ENCODE measurements at regions not wholly inside any gene's neighbourhood (a gene's known extent, or its start where the extent isn't known, plus 50 kb on each side); places are given as distances from the start of the nearest gene placed in this dataset.

DNA sequence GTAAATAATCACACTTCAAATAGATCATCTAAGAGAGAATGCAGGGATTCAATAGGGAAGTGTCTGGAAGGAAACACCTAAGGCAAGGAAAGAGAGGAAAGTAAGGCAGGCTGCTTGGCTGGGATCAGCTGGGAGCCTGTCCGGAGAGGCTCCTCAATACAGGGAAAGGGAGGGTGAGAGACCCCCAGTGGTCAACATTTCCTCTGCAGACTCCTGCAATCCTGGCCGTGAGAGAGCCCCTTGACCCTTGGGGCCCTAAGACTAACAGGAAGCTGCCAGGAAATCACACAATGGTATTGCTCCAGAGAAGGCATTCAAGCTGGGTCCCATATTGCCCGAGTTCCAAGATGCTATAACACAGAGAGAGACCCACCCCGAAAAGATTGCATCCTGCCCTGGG lies 549.4 kb downstream of the NYAP2 start:
- no peak for TF ChIP-seq POLR2AphosphoS5 (IDR thresholded peaks at IDR 0.05)
- TF ChIP-seq, protein P1, sequence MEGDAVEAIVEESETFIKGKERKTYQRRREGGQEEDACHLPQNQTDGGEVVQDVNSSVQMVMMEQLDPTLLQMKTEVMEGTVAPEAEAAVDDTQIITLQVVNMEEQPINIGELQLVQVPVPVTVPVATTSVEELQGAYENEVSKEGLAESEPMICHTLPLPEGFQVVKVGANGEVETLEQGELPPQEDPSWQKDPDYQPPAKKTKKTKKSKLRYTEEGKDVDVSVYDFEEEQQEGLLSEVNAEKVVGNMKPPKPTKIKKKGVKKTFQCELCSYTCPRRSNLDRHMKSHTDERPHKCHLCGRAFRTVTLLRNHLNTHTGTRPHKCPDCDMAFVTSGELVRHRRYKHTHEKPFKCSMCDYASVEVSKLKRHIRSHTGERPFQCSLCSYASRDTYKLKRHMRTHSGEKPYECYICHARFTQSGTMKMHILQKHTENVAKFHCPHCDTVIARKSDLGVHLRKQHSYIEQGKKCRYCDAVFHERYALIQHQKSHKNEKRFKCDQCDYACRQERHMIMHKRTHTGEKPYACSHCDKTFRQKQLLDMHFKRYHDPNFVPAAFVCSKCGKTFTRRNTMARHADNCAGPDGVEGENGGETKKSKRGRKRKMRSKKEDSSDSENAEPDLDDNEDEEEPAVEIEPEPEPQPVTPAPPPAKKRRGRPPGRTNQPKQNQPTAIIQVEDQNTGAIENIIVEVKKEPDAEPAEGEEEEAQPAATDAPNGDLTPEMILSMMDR (IDR thresholded peaks at IDR 0.05): no peak
- TF ChIP-seq EP300 (IDR thresholded peaks at IDR 0.05): no peak
- TF ChIP-seq POLR2A (IDR thresholded peaks at IDR 0.05; ENCODE audit: low read depth): no peak
- DNase-seq (ENCODE audit: extremely low spot score): no peak
- Histone ChIP-seq H3K36me3 (no peaks in the 10 kb centered on the region), H3K4me1 (no peaks in the 10 kb centered on the region), H3K9me3 (peaks cover 0 to 25% (median 11%) of the 10 kb centered on the region in 4 donors), H3K4me3 (no peak overlapping the region), H3K27ac (replicated peaks in 1 of 4) (no peak overlapping the region), H3K27me3 (no peaks in the 10 kb centered on the region)
- 53% methylated on average over 3 of the region's 4 CpGs for WGBS
- intact Hi-C loops (cut with DNase I): no loop called here

DNA sequence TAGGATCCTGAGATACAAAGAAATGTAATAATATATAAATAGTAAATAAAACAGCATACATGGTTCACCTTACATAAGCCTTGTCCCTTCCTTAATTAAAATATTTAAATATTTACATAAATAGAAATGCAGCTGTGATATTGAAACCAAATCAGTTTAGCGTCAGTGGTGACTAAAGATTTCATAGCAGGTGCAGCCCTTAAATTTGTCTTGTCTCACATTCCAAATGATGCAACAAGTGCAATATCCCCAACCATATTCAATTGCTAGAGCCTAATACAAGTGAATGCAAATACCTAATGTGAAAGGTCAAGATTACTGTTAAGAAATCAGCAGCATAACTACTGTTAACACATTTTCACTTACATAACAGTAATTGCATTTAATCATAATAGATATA lies 539.5 kb downstream of the NYAP2 start:
- Histone ChIP-seq H3K4me1 (no peaks in the 10 kb centered on the region), H3K27ac (replicated peaks in 1 of 4) (no peak overlapping the region), H3K9me3 (no peaks in the 10 kb centered on the region), H3K27me3 (no peaks in the 10 kb centered on the region), H3K4me3 (no peak overlapping the region), H3K36me3 (no peaks in the 10 kb centered on the region)
- TF ChIP-seq POLR2AphosphoS5 (IDR thresholded peaks at IDR 0.05) (no peak), POLR2A (IDR thresholded peaks at IDR 0.05; ENCODE audit: low read depth) (no peak), EP300 (IDR thresholded peaks at IDR 0.05) (no peak)
- TF ChIP-seq, protein P1 (IDR thresholded peaks at IDR 0.05): no peak
- DNase-seq (ENCODE audit: extremely low spot score): no peak
- intact Hi-C loops (cut with DNase I): no loop called here
- WGBS: 81% methylated on average over 1 of the region's 1 CpG

DNA sequence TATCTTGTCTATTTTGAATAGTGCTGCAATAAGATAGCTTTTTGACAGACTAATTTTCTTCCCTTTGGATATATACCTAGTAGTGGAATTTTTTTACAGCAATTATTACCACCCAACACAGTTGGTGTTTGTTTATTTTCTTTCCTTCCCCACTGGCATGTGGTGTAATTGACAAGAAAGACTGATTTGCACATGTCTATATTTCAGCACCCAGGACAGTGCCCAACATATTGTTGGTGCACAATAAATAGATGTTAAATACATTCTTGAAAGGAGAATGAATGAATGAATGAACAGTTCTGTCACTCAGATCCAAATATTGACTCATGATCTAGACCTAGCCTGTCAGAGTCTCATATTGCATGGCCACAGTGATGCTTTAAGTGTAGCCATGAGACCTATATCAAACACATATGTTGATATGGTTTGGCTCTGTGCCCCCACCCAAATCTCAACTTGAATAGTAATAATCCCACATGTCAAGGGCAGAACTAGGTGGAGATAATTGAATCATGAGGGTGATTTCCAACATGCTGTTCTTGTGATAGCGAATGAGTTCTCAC lies 538.2 kb downstream of the NYAP2 start:
- WGBS: 100% methylated on average over 1 of the region's 1 CpG
- TF ChIP-seq EP300 (IDR thresholded peaks at IDR 0.05) (no peak), POLR2AphosphoS5 (IDR thresholded peaks at IDR 0.05) (no peak), POLR2A (IDR thresholded peaks at IDR 0.05; ENCODE audit: low read depth) (no peak)
- TF ChIP-seq, protein P1 (IDR thresholded peaks at IDR 0.05): no peak
- peaks cover 0 to 5% (median 0%) of the 10 kb centered on the region in 4 donors for H3K4me1 ChIP-seq
- H3K4me3 ChIP-seq: no peak overlapping the region
- H3K9me3 ChIP-seq: no peaks in the 10 kb centered on the region
- no peak overlapping the region for H3K27ac ChIP-seq (replicated peaks in 1 of 4)
- no peaks in the 10 kb centered on the region for H3K36me3 ChIP-seq
- intact Hi-C loops (cut with DNase I): no loop called here
- no peaks in the 10 kb centered on the region for H3K27me3 ChIP-seq
- no peak for DNase-seq (ENCODE audit: extremely low spot score)

DNA sequence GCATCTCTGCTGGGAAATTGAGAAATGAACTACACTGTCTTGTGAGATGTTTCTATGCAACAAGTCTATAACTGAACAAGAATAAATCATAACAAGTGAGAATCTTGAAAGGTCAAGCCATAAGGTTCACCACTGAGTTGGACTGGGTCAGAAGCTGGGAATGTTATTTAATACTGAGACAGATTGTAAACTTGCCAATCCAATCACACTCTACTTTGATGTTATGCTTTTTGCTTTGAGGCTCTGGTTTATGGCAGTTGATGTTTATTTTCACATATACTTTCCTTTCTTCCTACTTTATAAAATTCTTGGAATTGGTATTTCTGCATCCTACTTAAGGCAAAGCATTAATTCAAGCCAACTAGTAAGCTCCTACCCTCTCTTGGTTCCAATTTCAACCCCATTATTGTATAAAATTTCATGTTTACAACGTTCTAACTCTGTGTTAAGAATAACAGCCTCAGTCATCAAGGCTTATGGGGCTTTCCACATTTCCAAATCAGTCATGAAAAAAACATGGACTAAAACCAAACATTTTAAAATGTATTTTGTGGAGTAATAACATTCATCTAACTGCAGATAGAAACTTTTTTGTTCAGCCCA lies 533.4 kb downstream of the NYAP2 start:
- no peaks in the 10 kb centered on the region for H3K9me3 ChIP-seq
- TF ChIP-seq POLR2A (IDR thresholded peaks at IDR 0.05; ENCODE audit: low read depth): no peak
- TF ChIP-seq EP300 (IDR thresholded peaks at IDR 0.05): no peak
- no peak for TF ChIP-seq POLR2AphosphoS5 (IDR thresholded peaks at IDR 0.05)
- TF ChIP-seq, protein P1 (IDR thresholded peaks at IDR 0.05): no peak
- H3K36me3 ChIP-seq: no peaks in the 10 kb centered on the region
- H3K27ac ChIP-seq (replicated peaks in 1 of 4): no peak overlapping the region
- intact Hi-C loops (cut with DNase I): no loop called here
- peaks cover 0 to 8% (median 0%) of the 10 kb centered on the region in 4 donors for H3K4me1 ChIP-seq
- no peak overlapping the region for H3K4me3 ChIP-seq
- H3K27me3 ChIP-seq: no peaks in the 10 kb centered on the region
- 44% methylated on average over 1 of the region's 1 CpG for WGBS
- DNase-seq (ENCODE audit: extremely low spot score): no peak

DNA sequence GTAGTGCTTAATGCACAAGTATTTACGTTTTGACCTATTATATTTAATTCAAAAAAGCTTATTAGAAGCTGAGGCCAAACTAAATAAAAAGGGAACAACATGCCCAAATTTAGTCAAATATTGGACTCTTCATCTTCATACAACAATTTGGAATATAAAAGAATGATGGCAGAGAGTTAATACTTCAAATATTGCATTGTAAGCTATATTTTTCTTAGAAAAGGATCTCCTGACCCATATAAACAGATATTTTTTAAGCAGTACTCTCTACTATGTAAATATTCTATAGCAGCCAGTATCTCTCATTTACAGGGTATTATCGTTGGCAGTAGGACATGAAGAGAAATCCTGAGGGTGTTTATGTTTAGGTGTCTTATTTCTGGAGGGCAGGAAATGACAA lies 531.2 kb downstream of the NYAP2 start:
- H3K9me3 ChIP-seq: no peaks in the 10 kb centered on the region
- H3K27ac ChIP-seq (replicated peaks in 1 of 4): no peak overlapping the region
- intact Hi-C loops (cut with DNase I): no loop called here
- no peaks in the 10 kb centered on the region for H3K36me3 ChIP-seq
- H3K4me1 ChIP-seq: peaks cover 0 to 8% (median 0%) of the 10 kb centered on the region in 4 donors
- no peak for DNase-seq (ENCODE audit: extremely low spot score)
- H3K27me3 ChIP-seq: no peaks in the 10 kb centered on the region
- no peak overlapping the region for H3K4me3 ChIP-seq
- WGBS: 52% methylated on average over 2 of the region's 2 CpGs
- TF ChIP-seq, protein P1 (IDR thresholded peaks at IDR 0.05): no peak
- TF ChIP-seq POLR2A (IDR thresholded peaks at IDR 0.05; ENCODE audit: low read depth) (no peak), POLR2AphosphoS5 (IDR thresholded peaks at IDR 0.05) (no peak), EP300 (IDR thresholded peaks at IDR 0.05) (no peak)

Data from esophagus muscularis mucosa (tissue), 4 donors.